Fibroblast of villous mesenchyme (primary cell): ENCODE measurements at regions not wholly inside any gene's neighbourhood (a gene's known extent, or its start where the extent isn't known, plus 50 kb on each side); places are given as distances from the start of the nearest gene placed in this dataset.

Experiments
- DNase-seq: peaks from one replicate; pipeline ENCODE4 v3.0.0-alpha.2; 2010; ENCODE audit warnings: low read depth
- H3K4me3 ChIP-seq: 2 replicates; pipeline ENCODE4 v1.5.1; 2011; ENCODE audit warnings: low read depth, mild to moderate bottlenecking, low read length
- CTCF ChIP-seq: IDR thresholded peaks from 2 replicates; pipeline ENCODE4 v1.5.1; 2012; ENCODE audit warnings: low read depth, mild to moderate bottlenecking, low read length; ENCODE audit not compliant: insufficient read depth

GRCh38 chrX:125620715-125621587 is 301.3 kb downstream of the TEX13C start:
- no peak for DNase-seq
- H3K4me3 ChIP-seq = no peak overlapping the region
- TF ChIP-seq CTCF = no peak

GRCh38 chrX:125621588-125621927 is 301.9 kb downstream of the TEX13C start:
- no peak overlapping the region for H3K4me3 ChIP-seq
- no peak for DNase-seq
- TF ChIP-seq CTCF = no peak

- DNase-seq = no peak
These were observed 303.2 kb downstream of the TEX13C start for GRCh38 chrX:125622899-125623298.

GRCh38 chrX:125627676-125628075 is 308.0 kb downstream of the TEX13C start:
- no peak for DNase-seq
- no peak overlapping the region for H3K4me3 ChIP-seq
- TF ChIP-seq CTCF = no peak

More at GRCh38 chrX:125622899-125623298, 303.2 kb downstream of the TEX13C start:
- no peak overlapping the region for H3K4me3 ChIP-seq
- no peak for TF ChIP-seq CTCF

- TF ChIP-seq CTCF = no peak
- no peak for DNase-seq
- no peak overlapping the region for H3K4me3 ChIP-seq
These were observed 308.8 kb downstream of the TEX13C start for GRCh38 chrX:125628435-125628834.

GRCh38 chrX:125641405-125641804 is 321.7 kb downstream of the TEX13C start:
- TF ChIP-seq CTCF = no peak
- no peak for DNase-seq
- H3K4me3 ChIP-seq = no peak overlapping the region

GRCh38 chrX:125646195-125646594 is 326.5 kb downstream of the TEX13C start:
- DNase-seq = no peak
- TF ChIP-seq CTCF = no peak
- H3K4me3 ChIP-seq = no peak overlapping the region
